Endothelial cell of umbilical vein (primary cell): ENCODE measurements at regions not wholly inside any gene's neighbourhood (a gene's known extent, or its start where the extent isn't known, plus 50 kb on each side); places are given as distances from the start of the nearest gene placed in this dataset.

Experiments
- BruUV-seq: library from RNA; stranded (reverse); fragments of 400-500 nt; replicated peaks from 2 replicates; lab custom pipeline; 2021; lab: Mats Ljungman, UMichigan
- CTCF ChIA-PET: fragments of 300-600, 350-600 bp; sonication (Branson Sonifier 250); formaldehyde crosslinking; loops from one replicate; lab custom pipeline; 2021; ENCODE audit warnings: antibody characterized with exemption, inconsistent platforms; lab: Charles Lee
- POLR2A ChIA-PET: fragments of 300-600, 350-600 bp; sonication (Branson Sonifier 250); formaldehyde crosslinking; loops from one replicate; lab custom pipeline; 2021; ENCODE audit warnings: antibody characterized with exemption, inconsistent platforms; lab: Charles Lee
- DNase-seq: peaks from one replicate; pipeline ENCODE4 v3.0.0-alpha.2; 2011; ENCODE audit warnings: low read depth, low spot score
- FAIRE-seq: peaks from 2 replicates; lab custom pipeline; 2011; peaks lifted over from hg19 to GRCh38; lab: Jason Lieb, UNC
- H2AFZ ChIP-seq: 2 replicates; pipeline ENCODE4 v1.6.0; 2012; ENCODE audit warnings: low read depth, low read length, control low read depth, inconsistent platforms
- H3K27ac ChIP-seq: 2 replicates; pipeline ENCODE4 v1.5.1; 2011; ENCODE audit warnings: low read depth, mild to moderate bottlenecking, control low read depth, low read length, moderate library complexity; ENCODE audit not compliant: insufficient read depth
- H3K27me3 ChIP-seq, 2 experiments: 2 replicates each; pipeline versions ENCODE4 v1.6.0 to v1.6.1; 2011; ENCODE audit warnings: low read length in 2 of 2, mixed read lengths in 1 of 2; ENCODE audit not compliant: control insufficient read depth in 2 of 2, insufficient read depth in 2 of 2
- H3K36me3 ChIP-seq, 2 experiments: 2 replicates in 1 of 2; 3 replicates in 1 of 2; pipeline ENCODE4 v1.5.1; 2011; ENCODE audit warnings: low read length in 2 of 2, mild to moderate bottlenecking in 1 of 2, moderate library complexity in 1 of 2; ENCODE audit not compliant: control insufficient read depth in 2 of 2, insufficient read depth in 2 of 2; ENCODE audit errors: extremely low read depth in 1 of 2
- H3K4me1 ChIP-seq: 3 replicates; pipeline ENCODE4 v1.5.1; 2011; ENCODE audit warnings: mild to moderate bottlenecking, low read length; ENCODE audit not compliant: control insufficient read depth, insufficient read depth; ENCODE audit errors: extremely low read depth
- H3K4me2 ChIP-seq: 2 replicates; pipeline ENCODE4 v1.6.1; 2011; ENCODE audit warnings: low read length, control low read depth, mixed read lengths; ENCODE audit not compliant: insufficient read depth
- H3K4me3 ChIP-seq, 3 experiments: fragments of 200-600 bp in 1 of 3; sonication (generic), shearing (Covaris generic) in 1 of 3; replicated peaks in 1 of 3; 2 replicates each; pipeline ENCODE4 v1.5.1; 2011 to 2016; ENCODE audit warnings: control low read depth in 3 of 3, low read length in 3 of 3, mild to moderate bottlenecking in 2 of 3, inconsistent platforms in 1 of 3, low read depth in 1 of 3, moderate library complexity in 1 of 3; ENCODE audit not compliant: insufficient read depth in 1 of 3
- H3K79me2 ChIP-seq: 2 replicates; pipeline ENCODE4 v1.6.0; 2012; ENCODE audit warnings: low read length, inconsistent platforms; ENCODE audit not compliant: control insufficient read depth, insufficient read depth
- H3K9ac ChIP-seq: replicated peaks from 2 replicates; pipeline ENCODE3; 2011; ENCODE audit warnings: low read length, control low read depth; ENCODE audit not compliant: insufficient read depth; ENCODE audit errors: extremely low read depth
- H3K9me1 ChIP-seq: replicated peaks from 3 replicates; pipeline ENCODE4 v1.6.0; 2011; ENCODE audit warnings: mild to moderate bottlenecking, low read length; ENCODE audit not compliant: control insufficient read depth, insufficient read depth; ENCODE audit errors: extremely low read depth
- H3K9me3 ChIP-seq: replicated peaks from 2 replicates; pipeline ENCODE4 v1.5.1; 2012; ENCODE audit warnings: low read length, inconsistent platforms; ENCODE audit not compliant: control insufficient read depth, insufficient read depth
- H4K20me1 ChIP-seq: replicated peaks from 2 replicates; pipeline ENCODE3; 2011; ENCODE audit warnings: mild to moderate bottlenecking, low read length; ENCODE audit not compliant: control insufficient read depth, insufficient read depth; ENCODE audit errors: extremely low read depth
- CTCF ChIP-seq, 2 donors: IDR thresholded peaks; 1 replicate in 1 of 2; 2 replicates in 1 of 2; pipeline ENCODE4 v1.5.1; 2011; ENCODE audit warnings: low read length in 2 of 2, mild to moderate bottlenecking in 2 of 2, moderate library complexity in 2 of 2, control low read depth in 1 of 2, inconsistent platforms in 1 of 2, low read depth in 1 of 2; ENCODE audit not compliant: insufficient read depth in 1 of 2; ENCODE audit errors: extremely low read depth in 1 of 2
- EZH2 ChIP-seq: IDR thresholded peaks from 2 replicates; pipeline ENCODE4 v1.6.1; 2012; ENCODE audit warnings: borderline replicate concordance, low read depth, mild to moderate bottlenecking, moderate library complexity, low read length, inconsistent platforms; ENCODE audit not compliant: severe bottlenecking
- FOS ChIP-seq: IDR thresholded peaks from 2 replicates; pipeline ENCODE4 v1.6.1; 2011; ENCODE audit warnings: mild to moderate bottlenecking, low read length, moderate library complexity, borderline replicate concordance; ENCODE audit not compliant: insufficient read depth
- GATA2 ChIP-seq: IDR thresholded peaks from 2 replicates; pipeline ENCODE4 v1.7.0; 2011; ENCODE audit warnings: low read depth, mild to moderate bottlenecking, moderate library complexity, mixed read lengths, low read length; ENCODE audit not compliant: insufficient read length, insufficient read depth
- JUN ChIP-seq: IDR thresholded peaks from 2 replicates; pipeline ENCODE4 v1.6.1; 2011; ENCODE audit warnings: borderline replicate concordance, low read depth; ENCODE audit not compliant: insufficient read length, insufficient read depth
- MYC ChIP-seq: IDR thresholded peaks from one replicate; pipeline ENCODE4 v1.6.1; 2011; ENCODE audit warnings: mild to moderate bottlenecking, low read depth, low read length
- POLR2A ChIP-seq: IDR thresholded peaks from 2 replicates; pipeline ENCODE4 v1.6.1; 2012; ENCODE audit warnings: low read depth, mild to moderate bottlenecking, control low read depth, low read length
- POLR2AphosphoS5 ChIP-seq: IDR thresholded peaks from 2 replicates; pipeline ENCODE4 v1.6.1; 2012; ENCODE audit warnings: low read depth, mild to moderate bottlenecking, control low read depth, low read length, moderate library complexity; ENCODE audit not compliant: insufficient read depth
- dilution Hi-C: fragments of 300-500 bp; cut with MboI; formaldehyde crosslinking; loops from one replicate; pipeline ENCODE4 v1.15.0; 2019; ENCODE audit warnings: low sequenced_read_pairs; ENCODE audit not compliant: extremely low pct_ligation_motif_present
- intact Hi-C: fragments of 100-400 bp; cut with micrococcal nuclease; formaldehyde crosslinking; loops from one replicate; pipeline ENCODE4 v1.10.0; 2022
- TF ChIP-seq, protein P1 (sequence below): IDR thresholded peaks from 2 replicates; pipeline ENCODE4 v1.6.1; 2011; ENCODE audit not compliant: insufficient read depth, insufficient read length

DNA sequence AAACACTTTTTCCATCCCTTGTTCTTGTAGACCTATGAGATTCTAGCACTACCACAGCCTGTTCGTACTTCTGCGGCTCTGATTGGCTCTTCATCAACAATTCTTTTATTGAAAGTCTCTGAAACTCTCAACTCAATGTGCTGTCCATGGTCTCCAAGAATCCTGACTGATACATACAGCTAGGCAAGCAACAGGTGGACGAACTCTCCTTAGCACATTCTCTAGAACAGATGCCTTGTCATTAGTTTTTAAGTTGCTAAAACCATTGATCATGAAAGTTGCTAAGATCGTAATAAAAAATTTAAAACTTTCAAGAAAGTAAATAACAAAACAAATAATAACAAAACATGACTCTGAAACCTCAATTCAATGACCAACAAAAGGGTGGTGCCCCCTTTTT is 210.5 kb downstream of the EPHA4 start:
- POLR2A ChIA-PET = no interaction called here
- H3K27ac ChIP-seq = no peak overlapping the region

More for the DNA sequence above, 210.5 kb downstream of the EPHA4 start:
- DNase-seq = no peak
- TF ChIP-seq CTCF (IDR thresholded peaks at IDR 0.05; ENCODE audit: extremely low read depth in 1 of 2, insufficient read depth in 1 of 2, low read depth in 1 of 2, low read length in 2 of 2) = no peak
- TF ChIP-seq MYC = no peak
- TF ChIP-seq POLR2AphosphoS5 = no peak
- TF ChIP-seq JUN = no peak
- TF ChIP-seq EZH2 = no peak
- no peak for TF ChIP-seq POLR2A
- no peak for TF ChIP-seq FOS
- TF ChIP-seq GATA2 = no peak
- TF ChIP-seq, protein P1, sequence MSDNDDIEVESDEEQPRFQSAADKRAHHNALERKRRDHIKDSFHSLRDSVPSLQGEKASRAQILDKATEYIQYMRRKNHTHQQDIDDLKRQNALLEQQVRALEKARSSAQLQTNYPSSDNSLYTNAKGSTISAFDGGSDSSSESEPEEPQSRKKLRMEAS = no peak
- no peak overlapping the region for H3K9ac ChIP-seq
- H2AFZ ChIP-seq = no peak overlapping the region
- CTCF ChIA-PET = interaction anchor here (1.0 to 1.1 kb wide), 2 partner anchors 11 to 73 kb away, joined by 3 read pairs; no protein-coding TSS in a partner anchor
- no TSS peak for BruUV-seq
- intact Hi-C loops = no loop called here
- no peaks in the 10 kb centered on the region for H3K9me1 ChIP-seq
- no peaks in the 10 kb centered on the region for H3K79me2 ChIP-seq
- H3K27me3 ChIP-seq = no peaks in the 10 kb centered on the region
- H3K4me2 ChIP-seq = no peak overlapping the region
- no peaks in the 10 kb centered on the region for H3K4me1 ChIP-seq
- no peaks in the 10 kb centered on the region for H3K9me3 ChIP-seq
- FAIRE-seq = no peak
- H3K36me3 ChIP-seq = no peaks in the 10 kb centered on the region
- H4K20me1 ChIP-seq = no peaks in the 10 kb centered on the region
- dilution Hi-C loops = no loop called here
- H3K4me3 ChIP-seq = no peak overlapping the region
